ENCODE measurements at regions not wholly inside any gene's neighbourhood (a gene's known extent, or its start where the extent isn't known, plus 50 kb on each side); places are given as distances from the start of the nearest gene placed in this dataset.

DNA sequence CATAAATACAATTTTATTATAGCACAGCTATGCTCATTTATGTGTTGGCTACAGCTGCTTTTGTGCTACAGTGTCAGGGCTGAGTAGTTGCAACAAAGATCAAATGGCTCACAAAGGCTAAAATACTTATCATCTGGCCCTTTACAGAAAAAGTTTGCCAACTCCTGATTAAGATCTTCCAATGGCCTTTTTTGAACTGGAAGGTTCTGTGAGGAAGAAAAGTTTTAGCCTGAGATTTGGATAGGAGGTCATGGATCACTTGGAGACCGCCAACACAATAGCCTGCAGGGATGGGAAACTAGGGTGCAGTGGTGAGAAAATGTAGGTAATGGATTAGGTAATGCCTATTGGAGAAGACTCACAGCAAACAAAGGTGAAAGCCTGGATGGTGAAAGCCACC lies 169.8 kb downstream of the NOC3L start:
- TF ChIP-seq CBFB (CRISPR knock-in tag; IDR thresholded peaks at IDR 0.05; ENCODE audit: low read depth) (no peak), CTCF (IDR thresholded peaks at IDR 0.05) (no peak), CREM (CRISPR knock-in tag; IDR thresholded peaks at IDR 0.05) (no peak), ESRRA (CRISPR knock-in tag; IDR thresholded peaks at IDR 0.05; ENCODE audit: borderline replicate concordance) (no peak), KAT7 (CRISPR knock-in tag; IDR thresholded peaks at IDR 0.05; ENCODE audit: borderline replicate concordance) (no peak), ZNF263 (CRISPR knock-in tag; IDR thresholded peaks at IDR 0.05; ENCODE audit: low read depth) (no peak), ZNF416 (CRISPR knock-in tag; IDR thresholded peaks at IDR 0.05) (no peak)
- TF ChIP-seq, protein P1, sequence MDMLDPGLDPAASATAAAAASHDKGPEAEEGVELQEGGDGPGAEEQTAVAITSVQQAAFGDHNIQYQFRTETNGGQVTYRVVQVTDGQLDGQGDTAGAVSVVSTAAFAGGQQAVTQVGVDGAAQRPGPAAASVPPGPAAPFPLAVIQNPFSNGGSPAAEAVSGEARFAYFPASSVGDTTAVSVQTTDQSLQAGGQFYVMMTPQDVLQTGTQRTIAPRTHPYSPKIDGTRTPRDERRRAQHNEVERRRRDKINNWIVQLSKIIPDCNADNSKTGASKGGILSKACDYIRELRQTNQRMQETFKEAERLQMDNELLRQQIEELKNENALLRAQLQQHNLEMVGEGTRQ (CRISPR knock-in tag; IDR thresholded peaks at IDR 0.05), result no peak
- TF ChIP-seq, protein P2, sequence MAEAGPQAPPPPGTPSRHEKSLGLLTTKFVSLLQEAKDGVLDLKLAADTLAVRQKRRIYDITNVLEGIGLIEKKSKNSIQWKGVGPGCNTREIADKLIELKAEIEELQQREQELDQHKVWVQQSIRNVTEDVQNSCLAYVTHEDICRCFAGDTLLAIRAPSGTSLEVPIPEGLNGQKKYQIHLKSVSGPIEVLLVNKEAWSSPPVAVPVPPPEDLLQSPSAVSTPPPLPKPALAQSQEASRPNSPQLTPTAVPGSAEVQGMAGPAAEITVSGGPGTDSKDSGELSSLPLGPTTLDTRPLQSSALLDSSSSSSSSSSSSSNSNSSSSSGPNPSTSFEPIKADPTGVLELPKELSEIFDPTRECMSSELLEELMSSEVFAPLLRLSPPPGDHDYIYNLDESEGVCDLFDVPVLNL (CRISPR knock-in tag; IDR thresholded peaks at IDR 0.05; ENCODE audit: borderline replicate concordance, low read depth), result no peak

All from WTC11 (cell line).